C4-2B (cell line): ENCODE measurements at regions not wholly inside any gene's neighbourhood (a gene's known extent, or its start where the extent isn't known, plus 50 kb on each side); places are given as distances from the start of the nearest gene placed in this dataset.

Experiments used
- H3K27ac ChIP-seq: fragments of 450-650 bp; 2 replicates; pipeline ENCODE4 v1.5.1; 2017
- ZFX ChIP-seq: fragments of 450-650 bp; IDR thresholded peaks from 2 replicates; pipeline ENCODE4 v1.6.1; 2017
- TF ChIP-seq, protein P1 (sequence below): fragments of 450-650 bp; conservative IDR thresholded peaks from 2 replicates; pipeline ENCODE4 v1.5.1; 2017; ENCODE audit warnings: mild to moderate bottlenecking

DNA sequence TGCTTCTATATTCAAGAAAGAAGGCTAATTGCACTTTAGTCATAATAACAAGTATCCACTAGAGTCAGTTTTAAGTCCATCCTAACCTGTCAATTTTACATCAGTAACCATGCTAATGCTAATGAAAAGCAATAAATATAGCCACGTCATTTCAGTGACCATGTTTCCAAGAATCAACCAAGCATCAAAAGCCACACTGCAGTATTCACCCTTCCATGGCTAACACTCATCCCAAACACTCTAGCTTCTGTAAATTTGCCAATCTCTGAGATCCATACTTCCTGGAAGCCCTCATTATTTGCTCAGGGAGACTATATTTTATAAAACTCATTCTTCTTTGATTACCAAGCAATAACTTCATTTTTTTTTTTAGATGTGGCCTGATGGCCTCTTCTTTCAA, 712.0 kb downstream of the CETN3 start:
- TF ChIP-seq, protein P1, sequence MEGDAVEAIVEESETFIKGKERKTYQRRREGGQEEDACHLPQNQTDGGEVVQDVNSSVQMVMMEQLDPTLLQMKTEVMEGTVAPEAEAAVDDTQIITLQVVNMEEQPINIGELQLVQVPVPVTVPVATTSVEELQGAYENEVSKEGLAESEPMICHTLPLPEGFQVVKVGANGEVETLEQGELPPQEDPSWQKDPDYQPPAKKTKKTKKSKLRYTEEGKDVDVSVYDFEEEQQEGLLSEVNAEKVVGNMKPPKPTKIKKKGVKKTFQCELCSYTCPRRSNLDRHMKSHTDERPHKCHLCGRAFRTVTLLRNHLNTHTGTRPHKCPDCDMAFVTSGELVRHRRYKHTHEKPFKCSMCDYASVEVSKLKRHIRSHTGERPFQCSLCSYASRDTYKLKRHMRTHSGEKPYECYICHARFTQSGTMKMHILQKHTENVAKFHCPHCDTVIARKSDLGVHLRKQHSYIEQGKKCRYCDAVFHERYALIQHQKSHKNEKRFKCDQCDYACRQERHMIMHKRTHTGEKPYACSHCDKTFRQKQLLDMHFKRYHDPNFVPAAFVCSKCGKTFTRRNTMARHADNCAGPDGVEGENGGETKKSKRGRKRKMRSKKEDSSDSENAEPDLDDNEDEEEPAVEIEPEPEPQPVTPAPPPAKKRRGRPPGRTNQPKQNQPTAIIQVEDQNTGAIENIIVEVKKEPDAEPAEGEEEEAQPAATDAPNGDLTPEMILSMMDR, result no peak
- no peak for TF ChIP-seq ZFX
- no peak overlapping the region for H3K27ac ChIP-seq

DNA sequence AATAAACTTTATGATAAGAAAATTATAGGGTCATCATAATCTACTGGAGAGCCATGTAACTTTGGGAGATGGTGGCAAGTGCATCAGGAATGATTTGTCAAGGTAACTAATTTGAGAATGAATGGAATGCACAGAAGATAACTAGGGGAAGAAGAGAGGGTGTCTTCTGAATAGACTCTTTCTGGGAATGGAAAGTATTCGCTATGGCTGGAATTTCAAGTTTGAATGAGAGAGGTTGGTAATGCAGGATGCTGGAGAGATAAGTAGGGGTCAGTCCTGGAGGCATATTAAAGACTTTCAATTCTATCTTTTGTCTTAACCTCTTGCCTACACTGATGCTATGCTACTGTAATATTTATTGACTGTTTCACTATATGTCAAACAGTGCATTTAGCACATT, 714.2 kb downstream of the CETN3 start:
- no peak for TF ChIP-seq ZFX
- TF ChIP-seq, protein P1, result no peak
- no peak overlapping the region for H3K27ac ChIP-seq

DNA sequence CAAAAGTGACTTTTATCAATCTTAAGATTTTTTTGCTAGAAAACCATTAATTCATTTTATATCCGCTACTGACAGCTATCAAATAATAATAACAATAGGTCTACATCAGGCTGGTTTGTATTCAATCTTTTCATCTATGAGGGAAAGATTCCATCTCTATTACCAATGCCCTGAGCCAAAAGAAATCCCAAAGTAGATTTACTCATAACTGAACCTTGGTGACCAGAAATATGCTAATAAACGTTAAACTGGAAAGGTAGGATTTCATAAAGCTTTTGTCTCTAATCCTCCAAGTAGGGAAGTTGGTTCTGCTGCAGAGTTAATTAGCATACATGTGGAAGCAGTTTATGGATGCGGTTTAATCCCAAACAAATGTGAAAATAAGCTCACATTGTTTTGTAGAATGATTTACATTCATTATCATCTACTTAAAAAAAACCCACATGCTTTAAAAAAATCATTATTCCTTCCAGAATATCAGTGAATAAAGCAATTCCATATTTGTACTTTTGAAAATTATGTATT, 715.5 kb downstream of the CETN3 start:
- TF ChIP-seq, protein P1, result no peak
- no peak for TF ChIP-seq ZFX
- no peak overlapping the region for H3K27ac ChIP-seq

DNA sequence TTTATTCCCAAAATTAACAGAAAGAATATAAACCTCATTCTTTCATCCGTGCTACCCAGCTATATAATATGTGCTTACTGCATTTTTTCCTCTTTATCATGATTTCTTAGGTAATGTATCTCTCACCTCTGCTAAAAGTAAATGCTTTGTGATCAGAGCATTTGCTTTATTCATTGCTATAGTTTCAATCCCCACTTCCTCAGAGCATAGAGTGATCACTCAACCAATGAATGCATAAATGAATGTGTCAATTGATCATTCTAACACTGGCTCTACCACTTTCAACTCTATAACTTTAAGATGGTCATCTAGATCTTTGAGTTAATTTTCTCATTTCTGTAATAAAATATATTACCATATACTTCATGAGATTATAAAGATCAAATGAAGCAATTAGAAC, 719.2 kb downstream of the CETN3 start:
- no peak overlapping the region for H3K27ac ChIP-seq
- no peak for TF ChIP-seq ZFX
- TF ChIP-seq, protein P1, result no peak

DNA sequence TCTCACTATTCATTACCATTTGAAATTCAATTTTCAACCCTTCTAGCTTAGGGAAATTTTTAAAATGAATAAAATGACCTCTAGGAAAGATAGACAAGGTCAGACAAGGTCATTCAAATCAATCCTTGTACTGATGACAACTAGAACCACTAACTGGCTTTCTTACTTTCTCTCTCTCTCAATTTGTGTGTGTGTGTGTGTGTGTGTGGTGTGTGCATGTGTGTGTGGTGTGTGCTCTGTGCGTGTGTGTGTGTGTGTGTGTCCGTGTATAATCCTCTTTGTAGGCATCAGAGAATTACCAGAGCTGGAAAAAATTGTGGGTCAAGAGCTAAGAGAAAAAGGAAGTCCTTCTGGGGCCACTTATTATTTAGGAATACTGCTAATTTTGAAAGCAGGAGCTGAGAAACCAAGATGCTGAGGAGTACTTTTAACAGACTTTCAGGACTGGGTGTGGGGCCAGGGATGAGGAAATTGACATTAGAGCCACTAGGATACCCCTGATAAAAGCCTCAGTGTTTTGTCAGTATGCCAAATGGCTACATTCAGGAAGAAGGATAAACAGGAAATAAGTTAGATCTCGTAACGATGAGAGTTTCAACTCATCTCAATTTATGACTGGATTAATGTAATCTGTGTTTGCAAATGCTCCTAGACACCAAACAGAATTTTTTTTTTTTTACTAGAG, 723.3 kb downstream of the CETN3 start:
- TF ChIP-seq ZFX, result no peak
- no peak overlapping the region for H3K27ac ChIP-seq

DNA sequence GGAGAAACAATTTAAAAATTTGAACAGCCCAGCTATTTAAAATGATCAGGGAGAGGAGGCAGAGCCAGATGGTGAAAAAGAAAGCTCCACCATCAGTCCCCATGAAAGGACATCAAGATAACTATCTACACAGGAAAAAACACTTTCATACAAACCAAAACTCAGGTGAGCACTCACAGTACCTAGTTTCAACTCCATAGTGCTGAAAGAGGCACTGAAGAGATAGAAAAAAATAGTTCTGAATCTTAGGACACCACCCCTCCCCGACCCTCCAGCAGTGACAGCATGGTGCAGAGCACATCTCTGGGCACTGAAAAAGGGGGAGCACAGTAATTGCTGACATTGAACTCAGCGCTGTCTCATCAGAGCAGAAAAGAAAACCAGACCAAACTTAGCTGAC, 732.9 kb downstream of the CETN3 start:
- TF ChIP-seq, protein P1, result no peak
- TF ChIP-seq ZFX, result no peak
- no peak overlapping the region for H3K27ac ChIP-seq

DNA sequence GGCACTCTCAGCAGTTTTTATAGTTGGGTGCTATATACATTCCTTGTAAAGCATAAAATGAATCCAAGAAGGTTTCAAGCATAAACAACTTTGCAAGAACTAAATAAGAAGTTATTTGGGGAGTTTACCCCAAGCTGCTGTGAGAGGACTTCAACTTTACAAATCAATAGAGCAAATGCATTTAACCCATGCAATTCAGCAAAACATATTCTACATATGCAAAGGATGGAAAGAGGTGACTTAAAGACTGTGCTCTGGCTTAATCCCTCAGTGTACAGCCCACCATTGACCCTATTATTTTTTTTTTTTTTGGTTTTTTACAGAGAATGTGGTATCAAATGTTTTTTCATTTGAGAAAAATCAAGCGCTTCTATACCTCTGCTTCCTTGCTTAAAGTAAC, 736.5 kb downstream of the CETN3 start:
- TF ChIP-seq ZFX, result no peak
- H3K27ac ChIP-seq, result no peak overlapping the region

DNA sequence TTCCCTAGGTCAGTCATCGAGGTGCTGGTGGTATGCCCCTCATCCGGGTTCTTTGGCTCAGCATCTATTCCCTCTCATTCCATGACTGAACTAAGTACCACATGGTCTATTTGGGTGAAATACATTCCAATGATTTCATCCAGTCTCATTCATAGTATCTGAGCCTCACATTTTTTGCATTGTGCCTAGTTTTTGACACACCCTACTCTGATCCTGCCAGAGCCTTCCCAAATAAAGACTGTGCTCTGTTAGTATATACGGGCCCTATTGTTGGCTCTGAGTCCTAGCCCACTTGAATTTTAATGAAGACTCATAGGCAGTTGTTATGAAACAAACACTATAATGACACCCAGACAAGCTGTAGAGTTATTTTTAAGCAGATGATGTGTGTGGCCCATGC, 740.7 kb downstream of the CETN3 start:
- TF ChIP-seq, protein P1, result no peak
- TF ChIP-seq ZFX, result no peak
- H3K27ac ChIP-seq, result no peak overlapping the region
